Ovary (tissue), 3 donors: ENCODE measurements at regions not wholly inside any gene's neighbourhood (a gene's known extent, or its start where the extent isn't known, plus 50 kb on each side); places are given as distances from the start of the nearest gene placed in this dataset.

Source experiments
- CTCF ChIP-seq, 3 donors: fragments of 450-650 bp in 2 of 3; fragments of 200-600 bp in 1 of 3; IDR thresholded peaks; one replicate each; pipeline versions ENCODE4 v1.5.1 to v1.8.0; 2016 to 2022; ENCODE audit warnings: antibody characterized with exemption in 3 of 3, mild to moderate bottlenecking in 1 of 3
- EP300 ChIP-seq: sonication (generic); formaldehyde crosslinking; IDR thresholded peaks from one replicate; pipeline ENCODE4 v1.6.1; 2017; ENCODE audit warnings: antibody characterized with exemption
- POLR2A ChIP-seq: fragments of 450-650 bp; IDR thresholded peaks from one replicate; pipeline ENCODE4 v1.6.1; 2017; ENCODE audit warnings: antibody characterized with exemption, mild to moderate bottlenecking, moderate library complexity
- donor health status: DM: no; HTN: no; CAD: no.

GRCh38 chr15:31954374-31955172, 75.7 kb upstream of the CHRNA7 start:
- TF ChIP-seq CTCF (IDR thresholded peaks at IDR 0.05) (no peak), POLR2A (no peak), EP300 (no peak)
